Esophagus squamous epithelium (tissue), 5 donors: ENCODE measurements at regions not wholly inside any gene's neighbourhood (a gene's known extent, or its start where the extent isn't known, plus 50 kb on each side); places are given as distances from the start of the nearest gene placed in this dataset.

Experiments used
- DNase-seq: peaks from one replicate; lab custom pipeline; 2025; lab: John Stamatoyannopoulos, UW
- H3K27ac ChIP-seq, 4 donors: fragments of 200-600 bp; sonication (generic); one replicate each; pipeline ENCODE4 v1.5.1; 2016 to 2019; ENCODE audit warnings: mild to moderate bottlenecking in 1 of 4
- H3K27me3 ChIP-seq, 4 donors: fragments of 200-600 bp; sonication (generic); 1 replicate in 3 of 4; 2 replicates in 1 of 4; pipeline versions ENCODE4 v1.5.1 to v1.6.0; 2017 to 2021; ENCODE audit warnings: antibody characterized with exemption in 1 of 4
- H3K36me3 ChIP-seq, 3 donors: fragments of 200-600 bp; sonication (generic); one replicate each; pipeline ENCODE4 v1.5.1; 2016 to 2019
- H3K4me1 ChIP-seq, 3 donors: fragments of 200-600 bp; sonication (generic); one replicate each; pipeline ENCODE4 v1.5.1; 2017 to 2019
- H3K4me3 ChIP-seq, 4 donors: fragments of 200-600 bp; sonication (generic); 1 replicate in 3 of 4; 2 replicates in 1 of 4; pipeline ENCODE4 v1.5.1; 2016 to 2019; ENCODE audit warnings: mild to moderate bottlenecking in 2 of 4, moderate library complexity in 1 of 4
- H3K9me3 ChIP-seq, 3 donors: fragments of 200-600 bp; sonication (generic); one replicate each; pipeline ENCODE4 v1.5.1; 2016 to 2019
- POLR2A ChIP-seq, 4 donors: fragments of 450-650 bp; IDR thresholded peaks; one replicate each; pipeline ENCODE4 v1.6.1; 2017; ENCODE audit warnings: antibody characterized with exemption in 4 of 4, mild to moderate bottlenecking in 4 of 4, moderate library complexity in 3 of 4
- WGBS, 2 donors: methylation state at CpG; one replicate each; pipeline ENCODE4 v1.1.5; 2018; 5-methylcytosine and 5-hydroxymethylcytosine counted together
- intact Hi-C: fragments of 100-400 bp; cut with DNase I; formaldehyde crosslinking; loops from one replicate; pipeline ENCODE4 v1.15.0; 2022
- TF ChIP-seq, protein P1 (sequence below), 6 experiments: fragments of 450-650 bp in 4 of 6; fragments of 200-600 bp in 2 of 6; sonication (generic) in 2 of 6; IDR thresholded peaks; one replicate each; pipeline ENCODE4 v1.5.1; 2016 to 2019; ENCODE audit warnings: antibody characterized with exemption in 6 of 6, mild to moderate bottlenecking in 4 of 6, moderate library complexity in 4 of 6
- donor health status: DM: yes; HTN: yes; CAD: no.

GRCh38 chr2:166831930-166832329 lies 56.4 kb upstream of the XIRP2 start:
- no peak for TF ChIP-seq POLR2A (IDR thresholded peaks at IDR 0.05)
- TF ChIP-seq, protein P1, sequence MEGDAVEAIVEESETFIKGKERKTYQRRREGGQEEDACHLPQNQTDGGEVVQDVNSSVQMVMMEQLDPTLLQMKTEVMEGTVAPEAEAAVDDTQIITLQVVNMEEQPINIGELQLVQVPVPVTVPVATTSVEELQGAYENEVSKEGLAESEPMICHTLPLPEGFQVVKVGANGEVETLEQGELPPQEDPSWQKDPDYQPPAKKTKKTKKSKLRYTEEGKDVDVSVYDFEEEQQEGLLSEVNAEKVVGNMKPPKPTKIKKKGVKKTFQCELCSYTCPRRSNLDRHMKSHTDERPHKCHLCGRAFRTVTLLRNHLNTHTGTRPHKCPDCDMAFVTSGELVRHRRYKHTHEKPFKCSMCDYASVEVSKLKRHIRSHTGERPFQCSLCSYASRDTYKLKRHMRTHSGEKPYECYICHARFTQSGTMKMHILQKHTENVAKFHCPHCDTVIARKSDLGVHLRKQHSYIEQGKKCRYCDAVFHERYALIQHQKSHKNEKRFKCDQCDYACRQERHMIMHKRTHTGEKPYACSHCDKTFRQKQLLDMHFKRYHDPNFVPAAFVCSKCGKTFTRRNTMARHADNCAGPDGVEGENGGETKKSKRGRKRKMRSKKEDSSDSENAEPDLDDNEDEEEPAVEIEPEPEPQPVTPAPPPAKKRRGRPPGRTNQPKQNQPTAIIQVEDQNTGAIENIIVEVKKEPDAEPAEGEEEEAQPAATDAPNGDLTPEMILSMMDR (IDR thresholded peaks at IDR 0.05) = no peak
- 68 to 91% methylated on average over 4 of the region's 4 CpGs for WGBS, 2 donors
- Histone ChIP-seq H3K9me3 (no peaks in the 10 kb centered on the region), H3K27ac (no peak overlapping the region), H3K36me3 (no peaks in the 10 kb centered on the region), H3K27me3 (no peaks in the 10 kb centered on the region), H3K4me1 (no peaks in the 10 kb centered on the region), H3K4me3 (no peak overlapping the region)
- no peak for DNase-seq
- intact Hi-C loops = no loop called here

DNA sequence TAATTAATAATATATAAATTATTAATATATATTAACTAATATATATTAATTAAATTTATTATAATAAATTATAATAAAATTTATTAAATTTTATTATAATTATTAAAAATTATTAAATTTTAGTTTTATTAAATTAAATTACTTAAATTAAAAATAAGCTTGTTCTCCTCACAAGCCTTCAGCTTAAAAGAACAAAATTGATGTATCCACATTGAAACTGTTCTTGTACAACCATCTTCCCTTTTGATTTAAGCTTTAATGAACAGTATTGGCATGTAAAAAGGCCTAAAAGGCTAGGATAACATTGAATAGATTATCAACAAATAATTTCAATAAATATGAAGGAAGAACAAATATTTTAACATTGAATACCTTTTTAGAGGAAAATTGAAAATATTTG lies 62.4 kb upstream of the XIRP2 start:
- TF ChIP-seq POLR2A (IDR thresholded peaks at IDR 0.05) = no peak
- TF ChIP-seq, protein P1 (IDR thresholded peaks at IDR 0.05) = no peak
- no peak for DNase-seq
- Histone ChIP-seq H3K9me3 (no peaks in the 10 kb centered on the region), H3K36me3 (no peaks in the 10 kb centered on the region), H3K27me3 (no peaks in the 10 kb centered on the region), H3K4me1 (no peaks in the 10 kb centered on the region), H3K4me3 (no peak overlapping the region), H3K27ac (no peak overlapping the region)
- intact Hi-C loops = no loop called here

DNA sequence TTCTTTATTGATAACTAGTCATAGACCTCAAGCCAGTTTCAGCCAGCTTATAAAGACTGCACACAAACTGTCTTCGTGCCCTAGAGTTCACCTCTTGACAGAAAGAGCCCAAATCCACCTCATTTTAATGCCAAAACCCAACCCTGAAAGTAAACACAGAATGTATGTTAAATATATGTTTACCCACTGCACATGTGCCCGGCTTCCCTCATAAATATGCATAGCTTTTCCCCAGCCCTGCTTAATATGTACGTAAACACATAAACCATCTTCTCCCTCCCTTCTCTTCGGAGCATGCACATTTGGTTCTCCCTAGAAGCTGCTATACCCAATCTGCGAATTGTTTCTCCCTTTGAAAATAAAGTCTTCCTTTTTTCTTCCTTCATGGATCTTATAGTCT lies 73.9 kb upstream of the XIRP2 start:
- DNase-seq = no peak
- H3K27ac ChIP-seq = no peak overlapping the region
- intact Hi-C loops = no loop called here
- TF ChIP-seq POLR2A (IDR thresholded peaks at IDR 0.05) = no peak
- TF ChIP-seq, protein P1 (IDR thresholded peaks at IDR 0.05) = no peak
- 51 to 68% methylated on average over 5 of the region's 5 CpGs for WGBS, 2 donors
- no peaks in the 10 kb centered on the region for H3K36me3 ChIP-seq
- no peaks in the 10 kb centered on the region for H3K27me3 ChIP-seq
- H3K9me3 ChIP-seq = no peaks in the 10 kb centered on the region
- H3K4me1 ChIP-seq = no peaks in the 10 kb centered on the region
- H3K4me3 ChIP-seq = no peak overlapping the region

DNA sequence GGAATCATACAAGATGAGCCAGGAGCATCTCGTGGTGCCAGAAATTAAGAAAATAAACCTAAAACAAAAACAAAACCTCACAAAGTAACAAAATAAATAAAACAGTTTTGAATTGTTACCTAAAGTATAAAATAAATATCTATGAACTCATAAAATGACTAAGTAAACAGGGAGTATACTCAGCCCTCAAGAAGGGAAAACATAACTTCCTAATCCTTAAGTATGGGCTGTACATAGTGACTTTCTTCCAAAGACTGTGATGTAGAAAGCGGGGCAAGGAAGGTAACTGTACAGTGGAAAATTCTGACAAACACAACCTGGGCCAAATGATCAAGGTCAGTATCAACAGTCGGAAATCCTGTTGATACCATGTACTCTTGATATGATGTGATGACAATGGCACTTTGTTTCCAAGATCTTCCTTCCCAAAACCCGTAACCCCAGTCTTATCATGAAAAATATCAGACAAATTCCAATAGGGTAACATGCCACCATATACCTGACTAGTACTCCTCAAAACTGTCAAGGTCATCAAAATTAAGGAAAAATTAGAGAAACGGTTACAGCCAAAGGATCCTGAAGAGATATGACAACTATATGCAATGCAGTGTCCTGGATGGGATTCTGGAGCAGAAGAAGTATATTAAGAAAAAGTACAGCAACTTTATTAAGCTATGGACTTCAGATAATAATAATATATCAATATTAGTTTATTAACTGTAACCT lies 76.0 kb upstream of the XIRP2 start:
- Histone ChIP-seq H3K27me3 (no peaks in the 10 kb centered on the region), H3K36me3 (no peaks in the 10 kb centered on the region), H3K9me3 (no peaks in the 10 kb centered on the region), H3K4me3 (no peak overlapping the region), H3K27ac (no peak overlapping the region), H3K4me1 (no peaks in the 10 kb centered on the region)
- DNase-seq = no peak
- intact Hi-C loops = no loop called here
- TF ChIP-seq, protein P1 (IDR thresholded peaks at IDR 0.05) = no peak
- no peak for TF ChIP-seq POLR2A (IDR thresholded peaks at IDR 0.05)
- WGBS, 2 donors = 61 to 66% methylated on average over 5 of the region's 5 CpGs

DNA sequence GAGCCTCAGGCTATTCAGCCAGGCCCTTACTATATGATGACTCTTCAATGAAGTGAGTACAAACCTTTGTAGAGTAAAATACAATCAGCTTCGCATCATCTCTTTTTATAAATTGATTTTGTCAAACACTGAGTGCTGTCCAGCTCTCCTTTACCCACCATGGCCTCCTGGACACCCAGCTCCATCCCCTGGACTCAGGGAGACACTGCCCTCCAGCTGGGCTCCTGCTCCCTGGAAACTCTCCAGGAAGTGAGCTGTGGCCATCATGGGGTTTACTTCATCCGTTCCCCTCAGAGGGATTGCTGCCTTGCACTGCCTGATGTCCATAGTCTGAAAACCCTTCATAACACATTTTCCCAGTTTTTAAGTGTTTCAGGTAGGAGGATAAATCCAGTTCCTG lies 82.5 kb upstream of the XIRP2 start:
- 76 to 85% methylated on average over 2 of the region's 2 CpGs for WGBS, 2 donors
- Histone ChIP-seq H3K36me3 (no peaks in the 10 kb centered on the region), H3K4me1 (no peaks in the 10 kb centered on the region), H3K27me3 (no peaks in the 10 kb centered on the region), H3K27ac (no peak overlapping the region), H3K9me3 (no peaks in the 10 kb centered on the region), H3K4me3 (no peak overlapping the region)
- intact Hi-C loops = no loop called here
- TF ChIP-seq, protein P1 (IDR thresholded peaks at IDR 0.05) = no peak
- no peak for TF ChIP-seq POLR2A (IDR thresholded peaks at IDR 0.05)
- no peak for DNase-seq
